Right ventricle myocardium inferior (tissue), 1 donor: ENCODE measurements at regions not wholly inside any gene's neighbourhood (a gene's known extent, or its start where the extent isn't known, plus 50 kb on each side); places are given as distances from the start of the nearest gene placed in this dataset.

Experiments used
- ATAC-seq: fragments of 200-7000 bp; cut with Tn5 transposase; one replicate; pipeline ENCODE4 v1.9.1; 2020; ENCODE audit warnings: mild to moderate bottlenecking, moderate library complexity
- DNase-seq: peaks from one replicate; pipeline ENCODE4 v3.0.0; 2021; ENCODE audit errors: missing footprints
- intact Hi-C: fragments of 100-400 bp; cut with DNase I; formaldehyde crosslinking; loops from one replicate; pipeline ENCODE4 v1.11.0; 2022
- donor health status: DM: no; HTN: yes; CAD: no; lungs with severe emphysema.

- ATAC-seq (peak; percentile 65), DNase-seq (no peak)
- intact Hi-C loops = no loop called here
These were observed 170.3 kb upstream of the TAB2 start for GRCh38 chr6:149147195-149147594.

DNA sequence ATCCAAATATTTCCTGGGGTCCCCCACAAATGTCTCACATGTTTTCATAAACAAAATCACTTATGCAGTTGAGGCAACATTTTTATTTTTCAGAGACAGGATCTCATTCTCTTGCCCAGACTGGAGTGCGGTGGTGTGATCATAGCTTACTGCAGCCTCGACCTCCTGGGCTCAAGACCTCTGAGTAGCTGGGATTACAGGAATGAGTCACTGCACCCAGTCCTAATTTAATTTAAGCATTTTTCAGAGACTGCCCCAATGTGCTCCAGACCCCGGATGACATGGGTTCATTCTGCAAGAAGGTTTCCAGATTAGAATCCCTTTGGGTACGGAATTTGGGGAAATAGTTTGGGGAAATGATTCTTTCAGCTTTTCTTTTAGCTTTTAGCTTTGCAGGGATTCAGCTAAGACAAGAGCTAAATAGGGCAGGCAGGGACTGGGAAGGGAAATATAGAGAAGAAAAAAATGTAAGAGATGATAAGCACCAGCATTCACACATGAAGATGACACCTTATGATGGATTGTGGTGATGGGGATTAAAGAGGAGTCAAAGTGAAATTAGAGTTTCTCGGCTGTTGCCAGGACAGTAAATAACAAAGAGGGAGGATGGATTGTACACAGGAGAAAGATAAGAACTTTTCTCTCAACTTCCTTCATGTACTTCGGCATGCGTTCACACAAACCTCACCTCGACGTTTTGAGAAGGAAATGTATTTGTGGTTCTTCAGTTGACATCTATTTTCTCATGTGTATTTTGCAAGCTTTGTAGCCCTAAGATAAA lies 169.4 kb upstream of the TAB2 start:
- intact Hi-C loops = no loop called here
- ATAC-seq (no peak), DNase-seq (no peak)

DNA sequence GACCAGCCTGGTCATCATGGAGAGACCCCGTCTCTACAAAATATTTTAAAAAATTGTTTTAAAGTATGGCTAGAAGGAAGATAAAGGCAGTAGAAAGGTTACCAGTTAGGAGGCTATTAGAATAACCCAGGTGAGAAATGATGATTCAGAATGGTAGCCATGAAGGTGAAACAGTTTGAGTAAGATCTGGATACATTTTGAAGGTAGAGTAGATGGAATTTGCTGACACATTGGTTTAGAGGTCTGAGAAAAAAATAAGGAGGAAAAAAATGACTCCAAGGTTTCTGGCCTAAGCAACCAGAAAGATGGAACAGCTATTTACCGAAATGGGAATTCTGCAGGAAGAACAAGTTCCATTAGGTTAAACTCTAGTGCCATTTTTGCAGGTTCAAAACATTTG lies 167.9 kb upstream of the TAB2 start:
- intact Hi-C loops = no loop called here
- DNase-seq = no peak
- no peak for ATAC-seq

- ATAC-seq = no peak
- intact Hi-C loops = no loop called here
These were observed 167.2 kb upstream of the TAB2 start for GRCh38 chr6:149150301-149150700.

DNA sequence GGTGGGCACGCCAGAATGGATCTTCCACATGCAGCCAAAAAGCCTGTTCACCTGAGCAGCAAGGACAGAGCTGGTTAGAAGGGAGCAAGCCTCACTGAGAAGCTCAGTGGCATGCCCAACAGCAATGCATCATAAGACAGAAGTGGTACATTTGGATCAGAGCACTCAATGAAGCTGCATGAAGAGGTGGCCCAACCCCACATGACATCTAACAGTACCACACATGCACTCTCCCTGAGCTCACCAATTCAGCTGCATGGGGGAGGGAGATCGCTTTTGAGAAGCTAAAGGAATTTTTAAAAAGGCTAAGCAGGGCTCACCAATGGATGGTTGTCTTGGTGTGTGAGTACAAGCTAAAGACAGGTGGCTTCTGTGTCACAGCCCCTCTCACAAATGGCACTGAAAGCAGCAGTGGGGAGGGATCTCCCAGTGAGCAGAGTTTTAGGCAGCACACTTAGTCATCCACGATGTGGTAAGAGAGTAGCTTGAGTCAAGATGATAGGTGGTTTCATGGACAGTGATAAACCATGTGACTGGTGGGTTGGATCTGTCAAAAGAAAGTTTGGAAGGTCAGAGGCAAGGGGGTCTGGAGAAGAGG lies 166.6 kb upstream of the TAB2 start:
- DNase-seq = no peak
- intact Hi-C loops = no loop called here

More at GRCh38 chr6:149150301-149150700, 167.2 kb upstream of the TAB2 start:
- no peak for DNase-seq

DNA sequence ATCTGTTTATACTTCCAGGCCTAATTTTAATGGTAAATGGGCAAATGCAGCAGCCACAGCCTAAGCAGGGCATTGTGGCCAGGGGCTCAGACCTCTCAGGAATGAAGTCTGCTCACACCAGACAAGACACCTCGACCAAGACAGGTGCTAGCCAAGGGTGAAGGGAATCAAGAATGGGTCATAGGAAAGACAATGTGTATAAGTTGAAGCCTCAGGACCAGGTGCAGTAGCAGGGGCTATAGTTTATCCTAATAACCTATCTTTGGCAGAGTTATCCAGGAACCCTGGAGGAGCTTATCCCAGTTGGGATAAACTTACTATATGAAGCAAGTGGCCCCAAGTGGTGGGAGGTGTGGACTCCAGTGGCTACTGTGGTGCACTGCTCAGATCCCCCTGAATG lies 165.0 kb upstream of the TAB2 start:
- ATAC-seq = no peak
- no peak for DNase-seq
- intact Hi-C loops = no loop called here

More for the DNA sequence above, 166.6 kb upstream of the TAB2 start:
- no peak for ATAC-seq

DNA sequence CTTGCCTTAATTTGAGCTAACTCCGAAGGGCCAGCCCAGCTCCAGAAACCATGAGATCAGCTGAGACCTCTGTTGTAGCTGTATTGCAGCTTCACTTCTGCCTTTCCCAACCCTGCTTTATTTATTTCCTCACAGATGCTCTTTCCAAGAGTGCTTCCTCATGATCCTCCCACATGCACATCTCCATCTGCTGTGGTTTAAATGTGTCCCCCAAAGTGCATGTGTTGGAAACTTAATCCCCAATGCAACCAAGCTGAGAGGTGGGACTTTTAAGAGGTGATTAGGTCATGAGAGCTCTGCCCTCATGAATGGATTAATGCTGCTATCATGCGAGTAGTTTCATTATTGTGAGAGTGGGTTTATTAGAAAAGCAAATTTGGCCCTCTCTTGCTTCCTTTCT lies 164.4 kb upstream of the TAB2 start:
- no peak for DNase-seq
- peak; percentile 47 for ATAC-seq
- intact Hi-C loops = no loop called here

DNA sequence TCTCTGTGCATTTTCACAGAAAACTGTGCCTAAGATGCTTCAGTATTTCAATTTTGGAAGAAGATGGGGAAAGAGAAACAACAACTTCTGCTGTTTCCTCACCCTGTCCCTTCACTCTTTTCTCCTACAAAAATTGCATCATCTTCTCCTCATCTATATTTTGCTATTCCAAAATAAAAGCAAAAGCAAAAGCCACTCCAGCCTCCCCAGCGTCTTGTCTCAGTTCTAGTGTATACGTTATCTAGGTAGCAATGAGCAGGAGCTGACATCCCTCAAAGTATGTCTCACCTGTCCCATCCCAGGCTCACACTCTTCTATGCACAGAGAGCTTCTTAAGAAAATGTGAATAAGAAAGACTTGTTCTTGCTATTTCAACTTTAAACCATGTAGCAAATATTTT lies 163.8 kb upstream of the TAB2 start:
- no peak for ATAC-seq
- intact Hi-C loops = no loop called here
- no peak for DNase-seq

DNA sequence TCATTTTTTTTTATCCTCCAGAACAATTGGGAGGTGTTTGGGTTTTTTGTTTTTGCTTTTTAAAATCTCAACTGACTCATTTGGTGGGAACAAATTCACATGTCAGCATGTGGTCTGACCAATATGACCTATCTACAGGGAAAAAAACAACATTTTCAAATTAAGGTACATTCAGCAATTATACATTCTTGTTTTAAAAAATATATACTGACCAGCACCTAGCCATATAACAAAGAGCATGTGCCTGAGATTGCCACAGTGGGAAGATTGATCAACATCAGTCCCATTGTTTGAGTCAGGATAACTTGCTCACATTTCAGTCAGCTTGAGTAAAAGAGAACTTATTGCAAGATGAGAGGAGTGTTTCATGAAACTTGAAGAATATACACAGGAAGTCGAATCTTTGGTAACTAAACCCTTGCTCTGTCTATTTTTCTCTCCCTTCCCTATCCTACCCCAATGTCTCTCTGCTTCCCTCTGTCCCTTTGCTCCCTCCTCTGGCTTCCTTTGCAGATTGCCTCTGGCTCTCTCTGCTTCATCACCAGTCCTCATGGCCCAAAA lies 163.2 kb upstream of the TAB2 start:
- intact Hi-C loops = no loop called here
- ATAC-seq (no peak), DNase-seq (no peak)

- no peak for ATAC-seq
- intact Hi-C loops = no loop called here
- DNase-seq = no peak
These were observed 160.4 kb upstream of the TAB2 start for GRCh38 chr6:149157126-149157525.

DNA sequence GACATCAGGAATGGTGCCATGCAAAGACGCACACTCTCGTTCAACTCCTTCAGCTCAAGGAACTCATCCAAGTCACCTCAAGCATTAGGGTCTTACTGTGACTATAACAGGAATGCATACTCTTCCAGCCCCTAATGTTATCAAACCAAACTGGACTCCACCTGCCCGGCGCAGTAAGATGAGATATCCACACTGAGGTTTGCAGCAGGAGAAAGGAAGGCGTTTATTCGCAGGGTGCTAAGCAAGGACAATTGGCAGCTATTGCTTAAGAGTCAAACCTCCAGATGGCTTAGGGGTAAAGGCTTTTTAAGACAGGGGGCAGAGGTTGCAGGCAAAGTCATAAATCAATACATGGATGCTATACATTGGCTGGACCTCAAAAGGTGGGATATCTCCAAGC lies 159.4 kb upstream of the TAB2 start:
- intact Hi-C loops = no loop called here
- DNase-seq = no peak
- ATAC-seq = no peak

DNA sequence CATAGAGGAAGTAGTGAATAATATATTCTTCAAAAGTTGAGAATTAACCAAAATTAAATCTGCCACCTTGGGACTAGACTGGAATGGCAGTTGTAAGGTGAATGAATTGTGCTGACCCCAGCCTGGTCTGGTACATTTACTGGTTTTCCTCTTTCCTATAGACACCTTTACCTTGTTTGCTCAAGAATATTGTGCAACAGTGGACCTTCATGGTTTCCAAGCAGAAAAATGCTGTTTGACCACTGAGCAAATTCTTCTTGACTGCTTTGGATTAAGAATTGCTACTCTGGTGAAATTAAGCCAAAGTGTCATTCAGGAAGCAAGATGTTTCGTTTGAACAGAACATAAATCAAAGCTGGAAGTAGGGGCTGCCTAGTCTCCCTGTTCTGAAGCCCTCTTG lies 156.6 kb upstream of the TAB2 start:
- no peak for ATAC-seq
- intact Hi-C loops = no loop called here
- no peak for DNase-seq

- intact Hi-C loops = no loop called here
- no peak for ATAC-seq
- no peak for DNase-seq
These were observed 154.6 kb upstream of the TAB2 start for GRCh38 chr6:149162924-149163323.

GRCh38 chr6:149164199-149164750 lies 153.2 kb upstream of the TAB2 start:
- ATAC-seq (no peak), DNase-seq (no peak)
- intact Hi-C loops = no loop called here

- intact Hi-C loops = no loop called here
- ATAC-seq (no peak), DNase-seq (no peak)
These were observed 151.2 kb upstream of the TAB2 start for GRCh38 chr6:149166336-149166735.

DNA sequence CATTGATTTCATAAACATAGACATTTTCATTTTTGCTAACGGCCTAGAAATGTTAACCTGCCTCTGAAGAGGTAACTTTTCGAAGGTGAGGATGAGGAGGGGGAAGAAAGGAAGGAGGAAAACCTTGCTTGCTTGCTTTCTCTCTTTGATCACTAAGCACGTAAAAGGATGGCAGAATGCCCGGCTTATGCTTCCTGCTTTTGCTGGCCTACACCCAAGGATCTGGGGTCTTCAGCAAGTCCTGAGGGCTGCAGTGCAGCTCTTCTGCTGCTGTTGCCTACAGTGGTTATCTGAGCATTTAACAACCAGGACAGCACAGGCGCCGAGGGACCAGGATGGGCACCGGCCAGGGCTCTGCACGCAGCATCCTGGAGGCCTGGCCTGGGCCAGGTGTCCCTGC lies 150.8 kb upstream of the TAB2 start:
- ATAC-seq = no peak
- DNase-seq = no peak
- intact Hi-C loops = no loop called here

- ATAC-seq (no peak), DNase-seq (no peak)
- intact Hi-C loops = no loop called here
These were observed 148.5 kb upstream of the TAB2 start for GRCh38 chr6:149168968-149169367.

DNA sequence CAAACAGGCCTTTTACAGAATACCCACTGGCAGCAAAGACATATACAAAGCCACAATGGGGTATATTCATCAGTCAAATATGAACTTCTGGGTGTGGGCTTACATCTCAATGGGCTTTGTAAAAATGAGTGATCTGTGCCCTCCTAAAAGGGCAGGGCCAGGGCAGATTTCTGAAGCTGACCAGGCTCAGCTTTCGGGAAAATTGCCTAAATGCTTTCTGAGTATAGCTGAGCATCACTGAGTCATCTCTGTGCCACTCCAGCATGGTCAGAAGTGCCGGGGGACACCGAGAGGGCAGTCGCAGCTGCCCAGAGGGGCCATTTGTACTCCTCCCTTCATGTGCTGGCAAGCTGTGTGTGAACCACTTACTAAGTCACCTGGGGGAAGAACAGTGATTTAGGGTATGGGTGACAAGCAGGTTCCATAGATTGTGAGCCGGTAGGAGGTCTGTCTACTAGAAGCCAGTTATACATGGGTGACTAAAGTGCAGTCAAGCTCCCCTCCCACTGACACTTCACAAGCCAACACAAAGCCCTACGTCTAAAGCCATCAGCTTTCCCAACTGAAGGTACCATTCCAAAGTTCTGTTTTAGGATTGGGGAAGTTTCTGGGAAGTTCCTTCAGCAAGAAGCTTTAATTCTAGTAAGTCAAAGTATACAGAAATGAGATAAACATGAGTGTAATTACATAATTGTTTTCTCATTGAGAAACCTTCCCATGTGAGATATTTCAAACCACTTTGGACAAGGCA lies 147.6 kb upstream of the TAB2 start:
- DNase-seq = no peak
- intact Hi-C loops = no loop called here
- ATAC-seq = peak; percentile 73
